ENCODE measurements at regions not wholly inside any gene's neighbourhood (a gene's known extent, or its start where the extent isn't known, plus 50 kb on each side); places are given as distances from the start of the nearest gene placed in this dataset.

DNA sequence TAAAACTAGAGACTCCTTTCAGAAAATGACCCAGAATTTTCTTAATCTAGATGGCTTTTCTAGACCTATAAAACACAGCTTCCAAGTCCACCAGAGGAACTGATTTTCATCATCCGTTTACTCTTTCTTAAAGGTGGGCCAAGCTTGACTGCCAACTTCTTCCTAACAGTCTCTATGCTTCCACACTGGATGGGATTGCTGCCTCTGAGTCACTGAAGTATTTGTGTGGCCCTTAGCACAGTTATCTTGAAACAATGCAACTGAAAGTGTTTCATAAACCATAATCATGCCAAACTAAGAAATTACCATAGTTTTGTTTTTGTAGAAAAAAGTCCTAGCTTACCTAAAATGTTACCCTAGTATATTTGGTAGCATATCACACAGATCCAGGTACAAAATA lies 985.7 kb downstream of the TUSC7 start:
- no peaks in the 10 kb centered on the region for H3K36me3 ChIP-seq
- H3K4me3 ChIP-seq, result no peak overlapping the region
- no peaks in the 10 kb centered on the region for H3K4me1 ChIP-seq
- no peak for TF ChIP-seq POLR2A (IDR thresholded peaks at IDR 0.05)
- TF ChIP-seq, protein P1, sequence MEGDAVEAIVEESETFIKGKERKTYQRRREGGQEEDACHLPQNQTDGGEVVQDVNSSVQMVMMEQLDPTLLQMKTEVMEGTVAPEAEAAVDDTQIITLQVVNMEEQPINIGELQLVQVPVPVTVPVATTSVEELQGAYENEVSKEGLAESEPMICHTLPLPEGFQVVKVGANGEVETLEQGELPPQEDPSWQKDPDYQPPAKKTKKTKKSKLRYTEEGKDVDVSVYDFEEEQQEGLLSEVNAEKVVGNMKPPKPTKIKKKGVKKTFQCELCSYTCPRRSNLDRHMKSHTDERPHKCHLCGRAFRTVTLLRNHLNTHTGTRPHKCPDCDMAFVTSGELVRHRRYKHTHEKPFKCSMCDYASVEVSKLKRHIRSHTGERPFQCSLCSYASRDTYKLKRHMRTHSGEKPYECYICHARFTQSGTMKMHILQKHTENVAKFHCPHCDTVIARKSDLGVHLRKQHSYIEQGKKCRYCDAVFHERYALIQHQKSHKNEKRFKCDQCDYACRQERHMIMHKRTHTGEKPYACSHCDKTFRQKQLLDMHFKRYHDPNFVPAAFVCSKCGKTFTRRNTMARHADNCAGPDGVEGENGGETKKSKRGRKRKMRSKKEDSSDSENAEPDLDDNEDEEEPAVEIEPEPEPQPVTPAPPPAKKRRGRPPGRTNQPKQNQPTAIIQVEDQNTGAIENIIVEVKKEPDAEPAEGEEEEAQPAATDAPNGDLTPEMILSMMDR (IDR thresholded peaks at IDR 0.05), result no peak
- H3K9me3 ChIP-seq, result no peaks in the 10 kb centered on the region
- WGBS (ENCODE audit: insufficient coverage, low coverage, low lambda C conversion rate, missing lambda C conversion rate), result 65% methylated on average over 1 of the region's 1 CpG
- DNase-seq (no peak), ATAC-seq (no peak)
- H3K27me3 ChIP-seq, result no peaks in the 10 kb centered on the region
- no peak overlapping the region for H3K27ac ChIP-seq
- intact Hi-C loops (cut with DNase I), result no loop called here

DNA sequence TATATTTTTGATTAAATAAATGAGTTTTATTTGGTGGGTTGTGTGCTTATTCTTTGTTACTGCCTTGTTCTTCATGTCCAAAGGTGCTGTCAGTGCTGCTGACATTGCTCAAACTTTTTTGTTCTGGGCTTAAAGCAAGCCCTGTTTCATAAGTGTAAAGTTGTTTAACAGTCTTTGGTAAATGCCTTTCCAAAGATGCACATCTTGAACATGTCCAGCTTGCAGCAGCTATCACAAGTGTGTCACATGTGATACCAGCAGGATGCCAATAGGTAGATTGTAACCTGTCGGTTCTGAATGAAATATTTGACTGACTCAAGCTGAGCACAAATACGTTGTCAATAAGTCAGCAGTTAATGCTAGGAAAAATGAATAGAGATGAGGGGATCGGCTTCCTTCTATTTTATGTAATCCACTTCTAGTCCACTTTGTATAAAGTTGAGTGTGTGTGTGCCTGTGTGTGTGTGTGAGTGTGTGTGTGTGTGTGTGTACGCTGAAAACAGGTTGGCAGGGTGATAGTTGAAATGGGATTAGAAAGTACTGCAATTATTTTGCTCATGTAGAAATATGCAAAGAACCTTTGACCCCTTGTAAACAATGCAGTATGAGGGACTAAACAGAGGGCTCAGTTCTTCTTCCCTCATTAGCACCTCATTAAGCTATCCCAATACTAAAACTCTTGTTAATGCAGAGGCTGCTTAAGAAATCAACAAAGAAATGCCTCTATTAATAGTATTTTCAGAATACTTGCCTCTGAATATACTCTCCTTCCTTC lies 986.5 kb downstream of the TUSC7 start:
- Histone ChIP-seq H3K4me1 (no peaks in the 10 kb centered on the region), H3K27ac (no peak overlapping the region), H3K36me3 (no peaks in the 10 kb centered on the region), H3K4me3 (no peak overlapping the region), H3K9me3 (no peaks in the 10 kb centered on the region), H3K27me3 (no peaks in the 10 kb centered on the region)
- WGBS (ENCODE audit: insufficient coverage, low coverage, low lambda C conversion rate, missing lambda C conversion rate), result 37% methylated on average over 4 of the region's 4 CpGs
- DNase-seq, result no peak
- no peak for ATAC-seq
- TF ChIP-seq, protein P1 (IDR thresholded peaks at IDR 0.05), result no peak
- TF ChIP-seq POLR2A (IDR thresholded peaks at IDR 0.05), result no peak
- intact Hi-C loops (cut with DNase I), result no loop called here

DNA sequence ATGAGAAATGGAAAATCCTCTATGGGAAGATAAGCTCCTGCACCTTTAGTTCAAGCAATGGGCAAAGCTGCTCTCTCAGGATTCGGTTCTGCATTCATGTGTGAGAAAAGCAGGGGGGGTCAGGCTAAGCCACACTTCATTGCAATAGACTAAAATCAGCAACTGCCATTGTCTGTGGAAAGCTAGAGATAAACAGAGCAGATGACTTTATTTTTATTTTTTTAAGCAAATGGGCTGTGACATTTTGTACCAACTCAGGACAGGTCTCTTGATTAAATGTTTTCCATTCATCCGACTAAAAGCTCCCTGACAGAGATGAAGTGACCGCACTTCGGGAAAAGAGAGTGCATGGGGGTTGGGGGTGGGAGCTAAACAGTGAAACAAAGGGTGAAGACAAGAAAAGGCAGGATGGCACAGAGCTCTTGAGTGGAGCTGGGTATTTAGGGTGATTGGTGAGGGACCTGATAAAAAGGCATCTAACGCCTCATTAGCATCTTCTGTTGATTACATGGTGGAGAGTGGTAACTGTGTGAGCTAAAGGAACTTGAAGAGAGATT lies 987.4 kb downstream of the TUSC7 start:
- ATAC-seq (no peak), DNase-seq (no peak)
- TF ChIP-seq, protein P1 (IDR thresholded peaks at IDR 0.05), result no peak
- no peak for TF ChIP-seq POLR2A (IDR thresholded peaks at IDR 0.05)
- 33% methylated on average over 5 of the region's 5 CpGs for WGBS (ENCODE audit: insufficient coverage, low coverage, low lambda C conversion rate, missing lambda C conversion rate)
- no peak overlapping the region for H3K4me3 ChIP-seq
- no peaks in the 10 kb centered on the region for H3K9me3 ChIP-seq
- H3K27me3 ChIP-seq, result no peaks in the 10 kb centered on the region
- H3K36me3 ChIP-seq, result no peaks in the 10 kb centered on the region
- H3K4me1 ChIP-seq, result no peaks in the 10 kb centered on the region
- intact Hi-C loops (cut with DNase I), result no loop called here
- no peak overlapping the region for H3K27ac ChIP-seq

GRCh38 chr3:117699058-117699457 lies 989.5 kb downstream of the TUSC7 start:
- intact Hi-C loops (cut with DNase I), result no loop called here
- no peak for ATAC-seq
- 61% methylated on average over 2 of the region's 2 CpGs for WGBS (ENCODE audit: insufficient coverage, low coverage, low lambda C conversion rate, missing lambda C conversion rate)

More at GRCh38 chr3:117699058-117699457, 989.5 kb downstream of the TUSC7 start:
- no peaks in the 10 kb centered on the region for H3K9me3 ChIP-seq
- no peak overlapping the region for H3K27ac ChIP-seq
- no peaks in the 10 kb centered on the region for H3K4me1 ChIP-seq
- TF ChIP-seq POLR2A (IDR thresholded peaks at IDR 0.05), result no peak
- TF ChIP-seq, protein P1 (IDR thresholded peaks at IDR 0.05), result no peak
- no peak overlapping the region for H3K4me3 ChIP-seq
- H3K27me3 ChIP-seq, result no peaks in the 10 kb centered on the region
- DNase-seq, result no peak
- H3K36me3 ChIP-seq, result no peaks in the 10 kb centered on the region

Data from right lobe of liver (tissue), 6 donors.